ENCODE measurements at regions not wholly inside any gene's neighbourhood (a gene's known extent, or its start where the extent isn't known, plus 50 kb on each side); places are given as distances from the start of the nearest gene placed in this dataset.

DNA sequence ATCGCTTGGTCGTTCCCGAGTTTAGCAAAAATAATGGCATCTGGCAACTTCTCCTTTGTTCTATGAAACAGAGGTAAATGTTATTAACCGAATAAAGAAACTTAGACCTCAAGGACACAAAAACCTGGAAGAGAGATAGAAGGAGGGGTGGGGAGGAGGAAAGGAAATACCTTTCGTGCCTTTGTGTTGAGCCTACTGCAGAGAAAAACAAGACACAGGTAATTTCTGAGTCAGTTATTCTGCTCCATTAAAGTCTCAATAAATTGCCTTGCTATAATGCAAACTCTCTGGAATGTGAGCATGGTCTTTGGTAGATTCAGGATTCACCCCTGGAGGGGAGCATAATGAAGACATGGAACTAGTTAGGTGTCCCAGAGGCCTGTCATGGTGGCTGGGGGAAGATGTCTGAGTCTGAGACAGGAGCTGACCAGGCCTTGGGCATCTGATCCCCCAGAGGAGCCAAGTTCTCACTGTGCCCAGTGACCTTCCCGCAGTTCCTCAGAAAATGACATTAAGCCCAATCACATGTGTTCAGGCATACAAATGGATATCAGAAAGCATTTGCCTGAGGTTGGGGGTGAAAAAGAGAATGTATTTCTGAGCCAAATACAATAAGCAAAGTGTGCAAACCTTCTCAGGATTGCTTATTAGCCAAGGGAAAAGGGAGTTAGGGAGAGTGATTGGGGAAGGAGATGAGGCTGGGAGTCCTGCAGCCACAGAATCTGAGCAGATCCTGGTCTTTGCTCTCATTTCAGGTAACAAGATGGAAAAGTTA, 72.6 kb upstream of the CADM1 start (continued):
- TF ChIP-seq, protein P1, sequence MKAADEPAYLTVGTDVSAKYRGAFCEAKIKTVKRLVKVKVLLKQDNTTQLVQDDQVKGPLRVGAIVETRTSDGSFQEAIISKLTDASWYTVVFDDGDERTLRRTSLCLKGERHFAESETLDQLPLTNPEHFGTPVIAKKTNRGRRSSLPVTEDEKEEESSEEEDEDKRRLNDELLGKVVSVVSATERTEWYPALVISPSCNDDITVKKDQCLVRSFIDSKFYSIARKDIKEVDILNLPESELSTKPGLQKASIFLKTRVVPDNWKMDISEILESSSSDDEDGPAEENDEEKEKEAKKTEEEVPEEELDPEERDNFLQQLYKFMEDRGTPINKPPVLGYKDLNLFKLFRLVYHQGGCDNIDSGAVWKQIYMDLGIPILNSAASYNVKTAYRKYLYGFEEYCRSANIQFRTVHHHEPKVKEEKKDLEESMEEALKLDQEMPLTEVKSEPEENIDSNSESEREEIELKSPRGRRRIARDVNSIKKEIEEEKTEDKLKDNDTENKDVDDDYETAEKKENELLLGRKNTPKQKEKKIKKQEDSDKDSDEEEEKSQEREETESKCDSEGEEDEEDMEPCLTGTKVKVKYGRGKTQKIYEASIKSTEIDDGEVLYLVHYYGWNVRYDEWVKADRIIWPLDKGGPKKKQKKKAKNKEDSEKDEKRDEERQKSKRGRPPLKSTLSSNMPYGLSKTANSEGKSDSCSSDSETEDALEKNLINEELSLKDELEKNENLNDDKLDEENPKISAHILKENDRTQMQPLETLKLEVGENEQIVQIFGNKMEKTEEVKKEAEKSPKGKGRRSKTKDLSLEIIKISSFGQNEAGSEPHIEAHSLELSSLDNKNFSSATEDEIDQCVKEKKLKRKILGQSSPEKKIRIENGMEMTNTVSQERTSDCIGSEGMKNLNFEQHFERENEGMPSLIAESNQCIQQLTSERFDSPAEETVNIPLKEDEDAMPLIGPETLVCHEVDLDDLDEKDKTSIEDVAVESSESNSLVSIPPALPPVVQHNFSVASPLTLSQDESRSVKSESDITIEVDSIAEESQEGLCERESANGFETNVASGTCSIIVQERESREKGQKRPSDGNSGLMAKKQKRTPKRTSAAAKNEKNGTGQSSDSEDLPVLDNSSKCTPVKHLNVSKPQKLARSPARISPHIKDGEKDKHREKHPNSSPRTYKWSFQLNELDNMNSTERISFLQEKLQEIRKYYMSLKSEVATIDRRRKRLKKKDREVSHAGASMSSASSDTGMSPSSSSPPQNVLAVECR (CRISPR knock-in tag; IDR thresholded peaks at IDR 0.05; ENCODE audit: borderline replicate concordance), result no peak
- no peak for TF ChIP-seq ZNF136 (CRISPR knock-in tag; IDR thresholded peaks at IDR 0.05; ENCODE audit: low read depth)
- TF ChIP-seq KMT2A (CRISPR knock-in tag; IDR thresholded peaks at IDR 0.05), result no peak
- TF ChIP-seq ZSCAN9 (CRISPR knock-in tag; IDR thresholded peaks at IDR 0.05; ENCODE audit: borderline replicate concordance), result no peak
- no peak for TF ChIP-seq ZBTB7A (CRISPR knock-in tag; IDR thresholded peaks at IDR 0.05)

DNA sequence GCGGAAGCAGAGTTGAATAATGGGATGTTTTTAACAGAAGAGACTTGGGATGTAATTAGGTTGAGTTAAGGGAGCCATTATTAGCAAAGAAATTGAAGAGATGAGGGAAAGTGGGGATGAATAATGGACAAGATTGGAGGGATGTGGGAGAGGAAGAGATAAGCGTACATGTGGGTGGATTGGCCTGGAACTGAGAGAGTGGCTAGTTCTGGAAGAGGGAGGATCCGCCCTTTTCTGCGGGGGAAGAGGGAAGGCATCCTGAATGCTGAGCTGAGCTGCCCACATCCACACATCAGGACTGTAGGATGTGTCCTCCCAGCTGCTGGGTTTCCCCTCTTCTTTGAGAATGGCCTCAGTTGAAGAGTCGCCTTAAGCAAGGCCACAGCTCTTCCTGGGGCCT, 68.3 kb upstream of the CADM1 start:
- FAIRE-seq, result no peak
- ChIA-PET POLR2A (no interaction called here), CTCF (ENCODE audit: low intra/inter-chr PET ratio, low total read pairs) (no interaction called here)
- DNase-seq (ENCODE audit: low spot score), result no peak
- H3K79me2 ChIP-seq (ENCODE audit: insufficient read depth, low read length), result no peaks in the 10 kb centered on the region
- in situ Hi-C loops (cut with HindIII; ENCODE audit: extremely low pct_ligation_motif_present, low pct_unique_long_range_greater_than_20kb) (no loop called here), intact Hi-C loops (cut with micrococcal nuclease; ENCODE audit: unreplicated experiment) (no loop called here)
- H3K4me3 ChIP-seq (replicated peaks in 1 of 3; ENCODE audit: insufficient read depth in 1 of 3, low read depth in 2 of 3, low read length in 3 of 3), result no peak overlapping the region
- no peak overlapping the region for H3K9ac ChIP-seq (ENCODE audit: insufficient read depth, low read depth, low read length)
- H3K4me2 ChIP-seq (ENCODE audit: low read depth, low read length), result no peak overlapping the region
- no TSS peak for BruUV-seq (replicated peaks)
- no peak for ATAC-seq
- TF ChIP-seq ZNF737 (CRISPR knock-in tag; IDR thresholded peaks at IDR 0.05; ENCODE audit: borderline replicate concordance) (no peak), NKX3-1 (CRISPR knock-in tag; IDR thresholded peaks at IDR 0.05) (no peak)
- H3K27ac ChIP-seq (ENCODE audit: extremely low read length, insufficient read depth, low read length), result no peak overlapping the region
- H3K36me3 ChIP-seq (replicated peaks in 1 of 2; ENCODE audit: control insufficient read depth in 1 of 2, insufficient read depth in 2 of 2, low read length in 2 of 2), result no peaks in the 10 kb centered on the region
- peaks cover 0 to 6% of the 10 kb centered on the region in 2 experiments; a peak in 2 of 5 replicates for H3K27me3 ChIP-seq (ENCODE audit: control insufficient read depth in 1 of 2, insufficient read depth in 2 of 2, low read length in 2 of 2)
- H3K9me3 ChIP-seq (ENCODE audit: low read length), result no peaks in the 10 kb centered on the region
- 63% methylated on average over 5 of the region's 5 CpGs for WGBS (ENCODE audit: low lambda C conversion rate)
- H3K4me1 ChIP-seq (ENCODE audit: insufficient read depth, low read length), result no peaks in the 10 kb centered on the region
- H2AFZ ChIP-seq (ENCODE audit: low read length), result no peak overlapping the region
- no peaks in the 10 kb centered on the region for H4K20me1 ChIP-seq (ENCODE audit: insufficient read depth, low read length)

Measured in HepG2 (cell line).